H1 (cell line): ENCODE measurements at regions not wholly inside any gene's neighbourhood (a gene's known extent, or its start where the extent isn't known, plus 50 kb on each side); places are given as distances from the start of the nearest gene placed in this dataset.

Experiments used
- CTCF ChIP-seq, 3 experiments: IDR thresholded peaks; 1 replicate in 2 of 3; 2 replicates in 1 of 3; pipeline versions ENCODE4 v1.5.1 to v1.6.1; 2011; ENCODE audit warnings: low read length in 3 of 3, mild to moderate bottlenecking in 3 of 3, inconsistent platforms in 2 of 3, low read depth in 1 of 3, moderate library complexity in 1 of 3; ENCODE audit not compliant: insufficient read depth in 1 of 3; ENCODE audit errors: control extremely low read depth in 1 of 3
- EP300 ChIP-seq, 2 experiments: IDR thresholded peaks; 1 replicate in 1 of 2; 2 replicates in 1 of 2; pipeline ENCODE4 v1.6.1; 2011 to 2012; ENCODE audit warnings: low read depth in 2 of 2, low read length in 2 of 2, mild to moderate bottlenecking in 2 of 2, borderline replicate concordance in 1 of 2, inconsistent platforms in 1 of 2, moderate library complexity in 1 of 2
- MAFK ChIP-seq: IDR thresholded peaks from 2 replicates; pipeline ENCODE4 v1.6.1; 2012; ENCODE audit warnings: low read depth, mild to moderate bottlenecking, improper control_type of control experiment, low read length
- POLR2AphosphoS5 ChIP-seq: IDR thresholded peaks from 2 replicates; pipeline ENCODE4 v1.6.1; 2011; ENCODE audit warnings: low read depth, low read length
- TAF1 ChIP-seq: IDR thresholded peaks from 2 replicates; pipeline ENCODE4 v1.6.1; 2011; ENCODE audit warnings: mild to moderate bottlenecking, low read depth, low read length
- TBP ChIP-seq: IDR thresholded peaks from 2 replicates; pipeline ENCODE4 v1.6.1; 2011; ENCODE audit warnings: low read depth, low read length, improper control_type of control experiment

GRCh38 chr4:182074139-182074538, 169.1 kb upstream of the TENM3 start:
- no peak for TF ChIP-seq CTCF (IDR thresholded peaks at IDR 0.05; ENCODE audit: control extremely low read depth in 1 of 3, insufficient read depth in 1 of 3, low read depth in 1 of 3, low read length in 3 of 3)
- TF ChIP-seq POLR2AphosphoS5 = no peak
- no peak for TF ChIP-seq EP300 (IDR thresholded peaks at IDR 0.05; ENCODE audit: borderline replicate concordance in 1 of 2, low read depth in 2 of 2, low read length in 2 of 2)
- TF ChIP-seq MAFK = no peak
- no peak for TF ChIP-seq TBP
- no peak for TF ChIP-seq TAF1
